ENCODE measurements at regions not wholly inside any gene's neighbourhood (a gene's known extent, or its start where the extent isn't known, plus 50 kb on each side); places are given as distances from the start of the nearest gene placed in this dataset.

- H3K4me3 ChIP-seq (ENCODE audit: low read depth in 1 of 3, low read length in 3 of 3) = no peak overlapping the region
- no peak overlapping the region for H3K9ac ChIP-seq (ENCODE audit: low read depth in 1 of 2, low read length in 2 of 2)
- peaks cover 0 to 2% (median 0%) of the 10 kb centered on the region in 4 donors for H3K27me3 ChIP-seq (ENCODE audit: control insufficient read depth in 4 of 4, insufficient read depth in 4 of 4, low read length in 3 of 4)
- TF ChIP-seq TAF1 (conservative IDR thresholded peaks at IDR 0.05) (no peak), FOXA1 (IDR thresholded peaks at IDR 0.05) (no peak), REST (IDR thresholded peaks at IDR 0.05) (no peak), EGR1 (IDR thresholded peaks at IDR 0.05; ENCODE audit: low read depth in 2 of 2) (no peak), HNF4G (IDR thresholded peaks at IDR 0.05) (no peak), FOXA2 (IDR thresholded peaks at IDR 0.05) (no peak), RAD21 (IDR thresholded peaks at IDR 0.05) (no peak), CTCF (IDR thresholded peaks at IDR 0.05; ENCODE audit: low read depth, low read length, missing input control) (no peak)
- TF ChIP-seq, protein P1, sequence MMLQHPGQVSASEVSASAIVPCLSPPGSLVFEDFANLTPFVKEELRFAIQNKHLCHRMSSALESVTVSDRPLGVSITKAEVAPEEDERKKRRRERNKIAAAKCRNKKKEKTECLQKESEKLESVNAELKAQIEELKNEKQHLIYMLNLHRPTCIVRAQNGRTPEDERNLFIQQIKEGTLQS (IDR thresholded peaks at IDR 0.05) = no peak
- DNase-seq (ENCODE audit: low spot score) = no peak
- H3K27ac ChIP-seq (ENCODE audit: low read depth in 1 of 2, low read length in 2 of 2) = no peak overlapping the region
- H3K4me1 ChIP-seq (ENCODE audit: control insufficient read depth in 4 of 4, insufficient read depth in 4 of 4, low read length in 3 of 4) = no peaks in the 10 kb centered on the region
- WGBS = 79% methylated on average over 6 of the region's 6 CpGs
- no peaks in the 10 kb centered on the region for H3K9me3 ChIP-seq (ENCODE audit: control insufficient read depth in 4 of 4, low read length in 3 of 4)
- H3K36me3 ChIP-seq (ENCODE audit: control insufficient read depth in 4 of 4, insufficient read depth in 3 of 4, low read depth in 1 of 4, low read length in 3 of 4) = no peaks in the 10 kb centered on the region
These were observed 1198.2 kb upstream of the AUTS2 start for GRCh38 chr7:68399991-68400590.

DNA sequence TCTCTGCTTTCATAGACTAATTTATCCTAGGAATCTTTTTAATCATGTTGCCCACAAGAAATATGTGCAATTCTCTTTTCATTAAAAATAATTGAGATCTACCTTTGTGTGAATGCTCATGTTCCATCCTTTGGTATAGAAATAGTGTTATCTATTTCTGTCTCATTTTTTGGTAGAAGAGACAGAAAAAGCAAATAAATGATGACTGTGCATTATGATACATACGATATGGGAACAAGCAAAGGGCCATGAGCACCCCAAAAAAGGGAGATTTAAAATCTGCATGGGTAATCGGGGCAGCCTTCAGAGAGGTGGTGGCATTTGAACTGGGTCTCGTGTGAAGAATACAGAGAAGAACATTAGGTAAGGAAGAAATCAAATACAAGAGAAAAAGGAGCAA, 1197.5 kb upstream of the AUTS2 start:
- Histone ChIP-seq H3K27me3 (ENCODE audit: control insufficient read depth in 4 of 4, insufficient read depth in 4 of 4, low read length in 3 of 4) (peaks cover 0 to 2% (median 0%) of the 10 kb centered on the region in 4 donors), H3K4me3 (ENCODE audit: low read depth in 1 of 3, low read length in 3 of 3) (no peak overlapping the region), H3K36me3 (ENCODE audit: control insufficient read depth in 4 of 4, insufficient read depth in 3 of 4, low read depth in 1 of 4, low read length in 3 of 4) (no peaks in the 10 kb centered on the region), H3K9me3 (ENCODE audit: control insufficient read depth in 4 of 4, low read length in 3 of 4) (no peaks in the 10 kb centered on the region), H3K27ac (ENCODE audit: low read depth in 1 of 2, low read length in 2 of 2) (no peak overlapping the region), H3K9ac (ENCODE audit: low read depth in 1 of 2, low read length in 2 of 2) (no peak overlapping the region), H3K4me1 (ENCODE audit: control insufficient read depth in 4 of 4, insufficient read depth in 4 of 4, low read length in 3 of 4) (no peaks in the 10 kb centered on the region)
- TF ChIP-seq CTCF (IDR thresholded peaks at IDR 0.05; ENCODE audit: low read depth, low read length, missing input control) = no peak
- TF ChIP-seq EGR1 (IDR thresholded peaks at IDR 0.05; ENCODE audit: low read depth in 2 of 2) = no peak
- TF ChIP-seq, protein P1 (IDR thresholded peaks at IDR 0.05) = no peak
- no peak for TF ChIP-seq FOXA1 (IDR thresholded peaks at IDR 0.05)
- TF ChIP-seq HNF4G (IDR thresholded peaks at IDR 0.05) = no peak
- TF ChIP-seq, protein P2, sequence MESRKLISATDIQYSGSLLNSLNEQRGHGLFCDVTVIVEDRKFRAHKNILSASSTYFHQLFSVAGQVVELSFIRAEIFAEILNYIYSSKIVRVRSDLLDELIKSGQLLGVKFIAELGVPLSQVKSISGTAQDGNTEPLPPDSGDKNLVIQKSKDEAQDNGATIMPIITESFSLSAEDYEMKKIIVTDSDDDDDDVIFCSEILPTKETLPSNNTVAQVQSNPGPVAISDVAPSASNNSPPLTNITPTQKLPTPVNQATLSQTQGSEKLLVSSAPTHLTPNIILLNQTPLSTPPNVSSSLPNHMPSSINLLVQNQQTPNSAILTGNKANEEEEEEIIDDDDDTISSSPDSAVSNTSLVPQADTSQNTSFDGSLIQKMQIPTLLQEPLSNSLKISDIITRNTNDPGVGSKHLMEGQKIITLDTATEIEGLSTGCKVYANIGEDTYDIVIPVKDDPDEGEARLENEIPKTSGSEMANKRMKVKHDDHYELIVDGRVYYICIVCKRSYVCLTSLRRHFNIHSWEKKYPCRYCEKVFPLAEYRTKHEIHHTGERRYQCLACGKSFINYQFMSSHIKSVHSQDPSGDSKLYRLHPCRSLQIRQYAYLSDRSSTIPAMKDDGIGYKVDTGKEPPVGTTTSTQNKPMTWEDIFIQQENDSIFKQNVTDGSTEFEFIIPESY (IDR thresholded peaks at IDR 0.05) = no peak
- TF ChIP-seq SP1 (IDR thresholded peaks at IDR 0.05) = no peak
- TF ChIP-seq JUND (IDR thresholded peaks at IDR 0.05) = no peak
- no peak for TF ChIP-seq TAF1 (conservative IDR thresholded peaks at IDR 0.05)
- no peak for DNase-seq (ENCODE audit: low spot score)
- 67% methylated on average over 3 of the region's 3 CpGs for WGBS
